ENCODE measurements at regions not wholly inside any gene's neighbourhood (a gene's known extent, or its start where the extent isn't known, plus 50 kb on each side); places are given as distances from the start of the nearest gene placed in this dataset.

- no peak for TF ChIP-seq POLR2AphosphoS5 (IDR thresholded peaks at IDR 0.05; ENCODE audit: low read depth, low read length)
- no peak for TF ChIP-seq POLR2A (IDR thresholded peaks at IDR 0.05; ENCODE audit: low read depth, low read length)
These were observed 208.0 kb downstream of the SPTSSA start for GRCh38 chr14:34254031-34254430.

Measured in GM12892 (cell line).